Ecto neural progenitor cell (in vitro differentiated cells): ENCODE measurements at regions not wholly inside any gene's neighbourhood (a gene's known extent, or its start where the extent isn't known, plus 50 kb on each side); places are given as distances from the start of the nearest gene placed in this dataset.

Experiments used
- DNase-seq: peaks from one replicate; pipeline ENCODE4 v3.0.0-alpha.2; 2018; ENCODE audit warnings: low spot score

- DNase-seq, result no peak
Measured at GRCh38 chr18:21162786-21163185, 51.2 kb upstream of the ROCK1 start.

- no peak for DNase-seq
Measured at GRCh38 chr18:21163647-21164547, 52.3 kb upstream of the ROCK1 start.

DNA sequence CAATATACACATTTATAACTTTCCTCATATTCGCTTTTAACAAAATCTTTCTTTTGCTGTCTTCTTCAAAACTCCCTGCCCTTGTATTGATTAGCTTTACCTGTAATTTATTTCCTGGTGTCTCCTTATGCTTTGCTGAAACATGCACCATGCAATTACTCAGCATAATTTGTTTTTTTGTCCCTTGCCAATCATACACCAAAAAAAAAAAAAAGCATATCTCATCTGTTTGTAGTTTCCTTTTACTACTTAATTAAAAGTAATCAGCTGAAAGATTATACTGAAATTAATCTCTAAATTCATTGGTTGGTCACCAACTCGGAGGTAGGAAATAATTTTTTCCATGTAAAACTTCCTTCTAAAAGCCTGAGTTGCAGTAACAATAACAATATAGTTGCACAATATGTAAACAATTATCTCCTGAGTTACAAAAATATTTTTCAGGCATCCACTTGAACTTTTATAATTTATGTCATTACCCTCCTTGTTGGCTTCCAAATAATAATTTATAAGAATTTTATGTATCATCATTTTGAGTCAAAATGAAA lies 53.0 kb upstream of the ROCK1 start:
- DNase-seq, result no peak

DNA sequence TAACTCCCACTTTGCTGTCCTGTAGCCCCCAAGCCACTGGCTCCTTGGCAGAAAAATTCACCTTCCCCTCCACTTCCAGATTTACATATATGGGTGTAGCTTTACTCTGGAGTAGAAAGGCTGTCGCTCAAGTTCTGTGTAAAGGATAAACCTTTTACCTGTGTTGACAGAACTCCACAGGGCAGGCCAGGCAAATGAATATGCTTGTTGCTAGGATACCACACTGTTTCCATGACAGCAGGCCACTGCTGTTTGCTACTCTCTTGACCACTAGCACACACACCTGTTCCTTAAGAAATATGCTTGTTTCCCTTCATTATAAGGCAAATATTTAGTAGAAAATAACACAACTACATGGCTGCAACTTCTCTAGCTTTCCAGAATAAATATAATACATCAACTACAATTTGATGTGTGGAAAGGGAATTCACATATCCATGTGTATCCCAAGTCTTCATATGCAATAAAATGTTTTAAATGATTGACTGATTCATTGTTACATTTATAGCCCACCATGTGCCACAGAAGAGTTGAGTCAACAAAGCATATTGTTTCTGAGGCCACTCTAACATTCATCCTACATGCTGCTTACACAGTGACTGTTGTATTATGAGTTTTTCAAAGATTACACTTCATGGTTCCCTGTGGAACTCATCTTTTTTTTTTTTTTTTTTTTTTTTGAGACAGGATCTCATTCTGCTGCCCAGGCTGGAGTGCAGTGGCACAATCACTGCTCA lies 56.2 kb upstream of the ROCK1 start:
- DNase-seq, result no peak

DNA sequence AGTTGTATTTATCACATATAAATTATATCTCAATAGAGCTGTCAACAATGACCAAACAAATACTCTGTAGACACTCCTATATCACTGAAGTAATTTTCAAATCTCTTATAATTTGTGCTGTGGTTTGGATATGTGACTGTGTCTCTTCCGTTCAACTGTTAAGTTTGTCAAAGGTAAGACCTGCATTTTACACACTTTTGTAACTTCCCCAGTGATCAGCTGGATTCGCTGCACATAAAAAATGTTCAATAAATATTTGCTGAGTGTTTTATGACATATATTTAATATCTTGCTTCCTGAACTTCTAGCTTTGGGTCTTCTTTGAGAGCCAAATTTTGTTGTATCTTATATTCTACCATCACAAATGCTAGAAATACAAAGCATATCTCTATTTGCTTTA lies 57.3 kb upstream of the ROCK1 start:
- DNase-seq, result no peak

DNA sequence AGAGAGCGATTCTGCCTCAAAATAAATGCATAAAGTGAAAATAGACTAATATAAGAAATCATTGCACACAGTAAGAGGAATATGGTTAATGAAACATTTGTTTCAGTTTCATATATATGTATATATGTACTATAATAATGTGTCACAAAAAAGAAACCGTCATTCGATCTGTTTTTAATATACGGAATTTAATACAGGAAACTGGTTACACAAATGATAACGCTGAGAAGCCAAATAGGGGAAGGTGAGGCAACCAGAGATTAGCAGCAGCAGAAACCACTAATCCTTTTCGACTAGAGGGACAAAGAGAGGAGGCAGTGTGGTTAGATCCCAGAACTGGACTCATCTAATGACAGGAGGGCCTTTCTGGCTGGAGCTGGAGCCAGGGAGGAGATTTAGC lies 64.2 kb upstream of the GREB1L start:
- no peak for DNase-seq

DNA sequence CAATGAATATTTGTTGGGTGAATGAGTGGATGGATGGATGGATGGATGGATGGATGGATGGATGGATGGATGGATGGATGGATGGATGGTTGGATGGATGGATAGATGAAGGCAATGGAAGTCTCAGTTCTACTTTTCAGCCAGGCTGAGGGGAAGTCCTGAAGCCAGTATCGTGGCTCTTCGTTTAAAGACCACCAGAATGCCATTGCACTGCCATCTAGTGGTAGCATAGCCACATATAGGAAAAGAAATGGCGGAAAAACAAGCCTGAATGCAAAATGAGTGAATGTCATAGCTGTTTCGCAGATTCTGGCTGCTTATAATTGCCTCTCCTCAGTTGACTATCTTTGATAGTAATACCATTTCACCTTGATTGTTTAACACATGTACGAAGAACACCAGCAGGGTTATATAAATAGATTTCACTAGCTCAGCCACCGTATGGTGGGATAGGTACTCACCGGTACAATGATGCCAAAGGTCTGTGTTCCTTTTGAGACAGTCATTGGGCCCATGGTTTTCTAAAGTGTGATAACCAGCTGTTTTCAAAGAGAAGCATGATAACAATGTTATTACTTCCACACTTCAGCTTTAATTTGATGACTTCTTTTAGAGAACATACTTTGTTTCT lies 62.3 kb upstream of the GREB1L start:
- peak; percentile 59 for DNase-seq

GRCh38 chr18:21180588-21180987 lies 61.4 kb upstream of the GREB1L start:
- no peak for DNase-seq

DNA sequence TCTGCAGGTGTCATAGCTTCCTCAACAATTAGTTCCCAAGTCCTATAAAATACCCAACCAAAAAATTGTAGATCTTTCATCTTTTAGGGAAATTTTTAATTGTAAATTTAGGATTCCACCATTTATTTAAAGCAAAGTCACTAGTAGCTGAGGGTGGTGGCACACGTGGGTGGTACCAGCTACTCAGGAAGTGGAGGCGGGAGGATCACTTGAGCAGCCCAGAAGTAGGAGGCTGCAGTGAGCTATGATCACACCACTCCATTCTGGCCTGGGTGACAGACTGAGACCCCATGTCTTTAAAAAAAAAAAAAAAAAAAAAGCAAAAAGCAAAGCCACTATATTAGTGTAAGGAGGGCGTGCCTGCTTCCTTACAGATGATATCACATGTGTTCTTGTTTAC lies 60.3 kb upstream of the GREB1L start:
- DNase-seq, result no peak

DNA sequence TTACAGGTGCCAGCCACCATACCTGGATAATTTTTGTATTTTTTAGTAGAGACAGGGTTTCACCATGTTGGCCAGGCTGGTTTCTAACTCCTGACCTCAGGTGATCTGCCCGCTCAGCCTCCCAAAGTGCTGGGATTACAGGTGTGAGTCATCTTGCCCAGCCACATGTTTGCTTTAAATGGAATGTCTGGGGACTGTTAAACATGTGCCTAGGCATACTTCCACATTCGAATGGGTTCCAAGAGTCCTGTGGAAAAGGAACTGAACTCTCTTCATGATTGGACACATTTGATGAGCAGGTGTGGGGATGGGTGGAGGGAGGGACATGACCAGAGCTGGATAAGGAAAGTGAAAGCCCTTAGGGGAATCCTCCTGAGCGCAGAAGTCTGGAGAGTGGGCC lies 58.4 kb upstream of the GREB1L start:
- no peak for DNase-seq

GRCh38 chr18:21184396-21184996 lies 57.5 kb upstream of the GREB1L start:
- DNase-seq, result no peak

GRCh38 chr18:21187886-21188285 lies 54.1 kb upstream of the GREB1L start:
- DNase-seq, result no peak

- peak; percentile 74 for DNase-seq
Measured at GRCh38 chr18:21191596-21192307, 50.3 kb upstream of the GREB1L start.
